GM06990 (cell line): ENCODE measurements at regions not wholly inside any gene's neighbourhood (a gene's known extent, or its start where the extent isn't known, plus 50 kb on each side); places are given as distances from the start of the nearest gene placed in this dataset.

Experiments
- DNase-seq: peaks from one replicate; pipeline ENCODE4 v3.0.0-alpha.2; 2011; ENCODE audit not compliant: insufficient read length; ENCODE audit errors: extremely low read depth
- H3K27me3 ChIP-seq: replicated peaks from 2 replicates; pipeline ENCODE4 v1.6.0; 2011; ENCODE audit warnings: low read length; ENCODE audit not compliant: control insufficient read depth, insufficient read depth
- H3K36me3 ChIP-seq: 2 replicates; pipeline ENCODE4 v1.5.1; 2011; ENCODE audit warnings: low read length; ENCODE audit not compliant: control insufficient read depth, insufficient read depth
- H3K4me3 ChIP-seq: replicated peaks from 2 replicates; pipeline ENCODE4 v1.5.1; 2011; ENCODE audit warnings: low read depth, mild to moderate bottlenecking, control low read depth, low read length
- CTCF ChIP-seq: IDR thresholded peaks from 2 replicates; pipeline ENCODE4 v1.5.1; 2011; ENCODE audit warnings: low read length, control low read depth, mild to moderate bottlenecking, inconsistent platforms; ENCODE audit not compliant: insufficient read depth, poor library complexity, severe bottlenecking

- no peak for TF ChIP-seq CTCF
- DNase-seq: no peak
- no peaks in the 10 kb centered on the region for H3K36me3 ChIP-seq
Measured at GRCh38 chr2:59005836-59006615, 764.9 kb upstream of the FANCL start.

GRCh38 chr2:59004621-59005020 lies 763.5 kb upstream of the FANCL start:
- Histone ChIP-seq H3K4me3 (no peak overlapping the region), H3K27me3 (no peaks in the 10 kb centered on the region), H3K36me3 (no peaks in the 10 kb centered on the region)
- no peak for TF ChIP-seq CTCF
- no peak for DNase-seq

More at GRCh38 chr2:59005836-59006615, 764.9 kb upstream of the FANCL start:
- no peaks in the 10 kb centered on the region for H3K27me3 ChIP-seq
- H3K4me3 ChIP-seq: no peak overlapping the region

- TF ChIP-seq CTCF: no peak
- H3K36me3 ChIP-seq: no peaks in the 10 kb centered on the region
- no peak for DNase-seq
- no peak overlapping the region for H3K4me3 ChIP-seq
- no peaks in the 10 kb centered on the region for H3K27me3 ChIP-seq
Measured at GRCh38 chr2:59000796-59001195, 759.7 kb upstream of the FANCL start.

- no peaks in the 10 kb centered on the region for H3K36me3 ChIP-seq
- no peak overlapping the region for H3K4me3 ChIP-seq
- H3K27me3 ChIP-seq: no peaks in the 10 kb centered on the region
- no peak for TF ChIP-seq CTCF
- no peak for DNase-seq
Measured at GRCh38 chr2:58992062-58992706, 751.1 kb upstream of the FANCL start.

GRCh38 chr2:58991357-58991756 lies 750.2 kb upstream of the FANCL start:
- DNase-seq: no peak
- no peak for TF ChIP-seq CTCF
- no peaks in the 10 kb centered on the region for H3K36me3 ChIP-seq
- H3K4me3 ChIP-seq: no peak overlapping the region
- no peaks in the 10 kb centered on the region for H3K27me3 ChIP-seq

- no peak for DNase-seq
- no peak for TF ChIP-seq CTCF
- no peaks in the 10 kb centered on the region for H3K36me3 ChIP-seq
- no peak overlapping the region for H3K4me3 ChIP-seq
- no peaks in the 10 kb centered on the region for H3K27me3 ChIP-seq
Measured at GRCh38 chr2:58985541-58985940, 744.4 kb upstream of the FANCL start.
